ENCODE measurements at regions not wholly inside any gene's neighbourhood (a gene's known extent, or its start where the extent isn't known, plus 50 kb on each side); places are given as distances from the start of the nearest gene placed in this dataset.

GRCh38 chr14:28661171-28661772, 105.3 kb upstream of the FOXG1 start:
- no peak for DNase-seq

GRCh38 chr14:28666961-28667360, 99.6 kb upstream of the FOXG1 start:
- no peak for DNase-seq

GRCh38 chr14:28671425-28671824, 95.2 kb upstream of the FOXG1 start:
- DNase-seq = no peak

GRCh38 chr14:28673056-28673455, 93.5 kb upstream of the FOXG1 start:
- DNase-seq = no peak

- no peak for DNase-seq
Observed at GRCh38 chr14:28676479-28676878, 90.1 kb upstream of the FOXG1 start.

GRCh38 chr14:28677381-28677780, 89.2 kb upstream of the FOXG1 start:
- no peak for DNase-seq

- no peak for DNase-seq
Observed at GRCh38 chr14:28678887-28679286, 87.7 kb upstream of the FOXG1 start.

- DNase-seq = no peak
Observed at GRCh38 chr14:28681681-28682080, 84.9 kb upstream of the FOXG1 start.

- no peak for DNase-seq
Observed at GRCh38 chr14:28690029-28690692, 76.4 kb upstream of the FOXG1 start.

- no peak for DNase-seq
Observed at GRCh38 chr14:28695109-28695508, 71.5 kb upstream of the FOXG1 start.

- DNase-seq = no peak
Observed at GRCh38 chr14:28701733-28702132, 64.9 kb upstream of the FOXG1 start.

- no peak for DNase-seq
Observed at GRCh38 chr14:28703482-28703881, 63.1 kb upstream of the FOXG1 start.

GRCh38 chr14:28704153-28704552, 62.4 kb upstream of the FOXG1 start:
- DNase-seq = no peak

GRCh38 chr14:28707814-28708213, 58.8 kb upstream of the FOXG1 start:
- no peak for DNase-seq

GRCh38 chr14:28709571-28710305, 56.8 kb upstream of the FOXG1 start:
- no peak for DNase-seq
